HEK293T (cell line): ENCODE measurements at regions not wholly inside any gene's neighbourhood (a gene's known extent, or its start where the extent isn't known, plus 50 kb on each side); places are given as distances from the start of the nearest gene placed in this dataset.

Experiments used
- ARNT ChIP-seq: fragments of 450-650 bp; IDR thresholded peaks from 2 replicates; pipeline ENCODE4 v1.6.1; 2017; ENCODE audit warnings: mild to moderate bottlenecking
- BHLHE40 ChIP-seq: fragments of 450-650 bp; IDR thresholded peaks from 2 replicates; pipeline ENCODE4 v1.6.1; 2016; ENCODE audit warnings: mild to moderate bottlenecking, moderate library complexity, borderline replicate concordance
- CTBP1 ChIP-seq: fragments of 450-650 bp; IDR thresholded peaks from 2 replicates; pipeline ENCODE4 v1.6.1; 2016; ENCODE audit warnings: borderline replicate concordance
- ELF4 ChIP-seq: fragments of 450-650 bp; IDR thresholded peaks from 2 replicates; pipeline ENCODE4 v1.6.1; 2017; ENCODE audit warnings: antibody characterized with exemption
- FOXA1 ChIP-seq: fragments of 450-650 bp; IDR thresholded peaks from 2 replicates; pipeline ENCODE4 v1.6.1; 2016; ENCODE audit warnings: mild to moderate bottlenecking
- FOXK2 ChIP-seq: fragments of 450-650 bp; IDR thresholded peaks from 2 replicates; pipeline ENCODE4 v1.6.1; 2016; ENCODE audit warnings: mild to moderate bottlenecking
- FOXM1 ChIP-seq: fragments of 450-650 bp; IDR thresholded peaks from 2 replicates; pipeline ENCODE4 v1.6.1; 2017; ENCODE audit warnings: mild to moderate bottlenecking, borderline replicate concordance
- HDGF ChIP-seq: fragments of 450-650 bp; IDR thresholded peaks from 2 replicates; pipeline ENCODE4 v1.6.1; 2017; ENCODE audit warnings: antibody characterized with exemption, borderline replicate concordance
- LEF1 ChIP-seq: fragments of 450-650 bp; IDR thresholded peaks from 2 replicates; pipeline ENCODE4 v1.6.1; 2017; ENCODE audit warnings: mild to moderate bottlenecking, borderline replicate concordance
- SP1 ChIP-seq: fragments of 450-650 bp; IDR thresholded peaks from 2 replicates; pipeline ENCODE4 v1.6.1; 2017
- SUZ12 ChIP-seq: fragments of 450-650 bp; IDR thresholded peaks from 2 replicates; pipeline ENCODE4 v1.6.1; 2016; ENCODE audit warnings: mild to moderate bottlenecking
- TARDBP ChIP-seq: fragments of 450-650 bp; IDR thresholded peaks from 2 replicates; pipeline ENCODE4 v1.6.1; 2016

DNA sequence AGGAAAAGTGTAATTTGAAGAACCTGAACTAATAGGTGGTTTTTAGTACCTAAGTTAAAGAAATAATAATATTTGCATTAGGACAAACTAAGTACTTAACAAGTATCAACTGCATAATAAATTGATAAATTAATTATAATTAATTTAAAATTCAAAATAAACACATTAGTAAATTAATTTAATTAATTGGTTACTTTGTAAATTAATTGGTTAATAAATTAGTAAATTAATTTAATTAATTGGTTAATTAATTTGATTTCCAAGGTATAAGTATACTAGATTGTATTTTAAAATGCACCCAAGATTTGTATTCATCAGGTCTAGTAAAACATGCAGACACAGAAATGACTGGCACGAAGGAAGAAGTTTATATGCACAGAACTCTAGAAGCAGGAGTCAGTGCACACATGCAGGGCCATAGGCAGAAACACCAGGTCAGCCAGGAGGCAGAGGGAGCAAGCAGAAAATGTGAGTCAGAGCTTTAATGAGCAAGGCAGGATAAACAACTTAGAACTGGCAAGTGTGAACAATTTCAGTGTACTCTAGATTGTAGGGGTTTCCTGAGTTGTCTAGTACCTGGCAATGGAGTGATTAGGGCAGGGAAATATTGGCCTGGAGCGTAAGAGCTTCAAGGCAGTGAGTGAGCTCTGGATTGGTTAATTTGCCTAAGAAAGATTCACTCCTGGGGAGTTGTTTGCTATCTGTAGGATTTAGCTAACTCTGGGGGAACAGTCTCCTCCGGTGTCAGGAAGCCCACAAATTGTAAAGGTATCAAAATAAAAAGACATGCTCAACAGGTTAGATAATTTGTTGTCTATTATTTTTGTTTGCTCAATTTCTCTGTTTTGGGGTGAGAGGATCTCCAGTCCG, 665.7 kb downstream of the MRPL39 start:
- TF ChIP-seq FOXK2: no peak
- TF ChIP-seq SUZ12: no peak
- no peak for TF ChIP-seq BHLHE40
- no peak for TF ChIP-seq CTBP1
- no peak for TF ChIP-seq TARDBP
- no peak for TF ChIP-seq ELF4
- TF ChIP-seq FOXM1: no peak
- TF ChIP-seq LEF1: no peak
- TF ChIP-seq SP1: no peak
- TF ChIP-seq FOXA1: no peak
- TF ChIP-seq HDGF: no peak
- no peak for TF ChIP-seq ARNT
